Activated CD8-positive, alpha-beta memory T cell treated with anti-CD3 and anti-CD28 coated beads for 24 hours (primary cell): ENCODE measurements at regions not wholly inside any gene's neighbourhood (a gene's known extent, or its start where the extent isn't known, plus 50 kb on each side); places are given as distances from the start of the nearest gene placed in this dataset.
"Not testable (repeated sequence)": the region's sequence is repeated elsewhere in the genome, so short reads cannot be mapped to it uniquely, and the experiment has no call there.

ENCODE experiments used
- DNase-seq: peaks from one replicate; pipeline ENCODE4 v3.0.0-alpha.2; 2020

DNA sequence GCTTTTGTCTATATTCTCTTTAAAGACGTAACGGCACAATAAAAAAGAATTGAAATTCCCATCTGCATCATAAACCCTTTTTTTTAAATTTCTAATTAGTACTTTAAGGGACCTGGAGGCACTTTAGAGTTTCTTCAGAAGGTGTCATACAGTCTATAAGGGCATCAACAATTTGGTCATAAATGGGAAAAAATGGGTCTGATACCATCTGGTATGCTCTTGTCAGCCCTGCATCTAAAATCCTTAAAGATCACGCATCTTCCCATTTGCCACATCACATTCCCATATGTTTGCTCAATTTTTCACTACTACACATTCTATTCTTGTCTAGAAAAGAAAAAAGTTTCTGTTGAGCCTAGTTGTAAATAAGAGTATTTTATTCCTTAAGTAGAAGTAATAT lies 53.8 kb downstream of the COX7C start:
- DNase-seq = no peak

DNA sequence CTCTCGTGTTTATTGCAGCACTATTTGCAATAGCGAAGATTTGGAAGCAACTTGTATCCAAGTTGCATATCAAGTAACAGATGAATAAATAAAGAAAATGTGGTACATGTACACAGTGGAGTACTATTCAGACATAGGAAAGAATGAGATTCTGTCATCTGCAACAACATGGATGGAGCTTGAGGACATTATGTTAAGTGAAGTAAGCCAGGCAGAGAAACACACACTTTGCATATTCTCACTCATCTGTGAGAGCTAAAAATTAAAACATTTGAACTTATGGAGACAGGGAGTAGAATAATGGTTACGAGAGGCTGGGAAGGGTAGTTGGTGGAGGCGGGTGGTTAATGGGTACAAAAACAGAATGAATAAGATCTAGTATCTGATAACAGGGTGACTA lies 56.3 kb downstream of the COX7C start:
- DNase-seq = no peak

DNA sequence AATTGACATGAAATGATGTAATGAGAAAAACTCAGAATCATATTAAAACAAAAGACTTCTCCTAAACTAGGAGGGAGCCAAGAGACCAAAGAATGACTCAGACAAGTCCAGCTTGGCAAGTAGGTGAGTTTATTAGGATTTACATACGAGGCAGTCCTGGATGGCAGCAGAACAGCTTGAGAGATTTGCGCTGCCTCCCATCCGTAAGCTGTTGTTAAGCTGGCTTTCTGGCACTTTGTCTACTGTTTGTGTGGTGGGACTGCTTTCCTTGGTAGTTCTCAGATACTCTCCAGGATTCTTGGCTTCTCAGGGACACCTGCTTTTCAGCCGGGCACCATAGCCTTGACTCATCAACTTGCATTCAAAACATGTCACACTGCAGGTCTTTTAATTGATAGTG lies 57.6 kb downstream of the COX7C start:
- no peak for DNase-seq

DNA sequence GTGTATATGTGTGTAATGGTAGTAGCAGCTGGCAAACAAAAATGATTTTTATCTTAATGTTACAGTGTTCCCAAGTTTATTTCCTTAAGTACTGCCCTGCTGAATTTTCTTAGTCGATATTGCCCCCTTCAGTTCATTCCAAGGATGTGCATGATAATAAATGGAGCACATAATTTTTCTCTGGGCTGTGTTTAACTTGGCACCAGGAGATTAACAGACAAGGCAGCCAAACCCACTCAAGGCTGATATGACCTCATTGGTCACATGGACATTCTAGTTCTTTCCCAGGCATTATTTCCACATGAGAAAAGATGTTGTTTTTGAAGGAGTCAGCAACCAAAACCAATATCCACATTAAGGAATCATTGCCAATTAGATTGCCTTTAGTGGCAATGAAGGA lies 61.8 kb downstream of the COX7C start:
- no peak for DNase-seq

DNA sequence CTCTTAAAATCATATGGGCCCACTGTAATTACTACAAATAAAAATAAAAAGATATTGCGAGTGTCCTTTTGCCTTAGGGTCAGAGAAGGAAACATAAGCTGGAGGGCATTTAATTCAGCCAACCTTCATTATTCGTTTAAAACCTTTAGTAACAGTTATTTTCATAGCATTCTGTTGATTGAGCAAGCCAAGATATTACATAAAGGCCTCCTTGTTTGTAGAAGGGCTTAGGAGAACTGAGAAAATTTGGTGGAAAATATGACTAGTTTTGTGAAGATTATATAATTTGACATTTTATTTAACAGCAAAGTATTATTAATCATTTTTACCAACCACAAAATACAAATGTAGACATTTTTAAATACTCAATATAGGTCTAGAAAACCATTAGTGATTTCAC lies 62.2 kb downstream of the COX7C start:
- DNase-seq = no peak

DNA sequence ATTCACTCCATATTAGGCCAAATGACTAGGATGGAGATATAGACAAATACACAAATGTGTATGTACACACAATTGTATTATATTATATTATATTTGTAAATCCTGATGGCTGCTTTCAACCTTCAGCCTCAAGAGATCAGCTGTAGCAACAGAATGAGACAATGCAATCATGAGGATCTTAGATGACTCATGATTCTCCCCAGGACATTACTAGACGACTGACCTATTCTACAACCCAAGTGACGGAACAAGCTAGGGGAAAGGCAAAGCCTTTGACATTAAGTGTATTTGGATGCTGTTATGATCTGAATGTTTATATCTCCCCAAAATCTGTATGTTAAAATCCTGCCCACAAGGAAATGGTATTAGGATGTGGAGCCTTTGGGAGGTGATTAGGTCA lies 66.5 kb downstream of the COX7C start:
- no peak for DNase-seq

DNA sequence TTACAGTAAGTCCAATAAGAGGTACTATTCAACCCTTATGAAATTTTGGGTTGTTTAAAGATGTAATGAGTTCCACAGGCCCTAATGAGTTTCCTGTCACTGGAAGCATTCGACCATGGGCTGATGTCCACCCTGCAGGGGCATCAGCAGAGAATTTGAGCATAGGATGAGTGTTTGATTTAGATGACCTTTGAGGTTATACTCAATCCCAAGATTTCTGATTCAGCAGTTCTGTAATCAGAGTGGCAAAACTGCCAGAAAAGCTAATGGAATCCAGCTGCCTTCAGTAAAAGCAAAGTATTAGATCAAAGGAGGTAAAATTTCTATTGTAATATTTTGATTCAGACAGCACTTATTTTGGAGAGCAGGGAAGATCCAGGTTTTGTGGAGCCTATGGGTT lies 68.3 kb downstream of the COX7C start:
- DNase-seq = no peak

DNA sequence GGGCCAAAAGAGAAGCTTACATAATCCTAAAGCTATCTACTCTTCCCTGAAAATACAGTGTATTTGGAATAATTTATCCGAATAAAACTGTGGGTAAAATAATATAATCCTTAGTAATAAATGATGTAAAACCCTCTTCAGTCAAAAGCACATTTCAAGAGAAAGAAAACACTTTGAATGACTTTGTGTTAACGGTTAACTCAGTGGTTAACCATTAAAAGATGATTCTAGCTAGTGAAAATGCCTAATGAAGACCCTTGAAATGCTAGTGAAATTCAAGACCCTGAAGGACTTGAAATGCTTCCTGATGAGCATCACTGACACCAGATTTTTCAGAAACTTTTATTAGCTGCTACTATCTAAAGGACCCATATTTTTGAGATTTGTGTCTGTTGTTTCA lies 70.7 kb downstream of the COX7C start:
- no peak for DNase-seq

DNA sequence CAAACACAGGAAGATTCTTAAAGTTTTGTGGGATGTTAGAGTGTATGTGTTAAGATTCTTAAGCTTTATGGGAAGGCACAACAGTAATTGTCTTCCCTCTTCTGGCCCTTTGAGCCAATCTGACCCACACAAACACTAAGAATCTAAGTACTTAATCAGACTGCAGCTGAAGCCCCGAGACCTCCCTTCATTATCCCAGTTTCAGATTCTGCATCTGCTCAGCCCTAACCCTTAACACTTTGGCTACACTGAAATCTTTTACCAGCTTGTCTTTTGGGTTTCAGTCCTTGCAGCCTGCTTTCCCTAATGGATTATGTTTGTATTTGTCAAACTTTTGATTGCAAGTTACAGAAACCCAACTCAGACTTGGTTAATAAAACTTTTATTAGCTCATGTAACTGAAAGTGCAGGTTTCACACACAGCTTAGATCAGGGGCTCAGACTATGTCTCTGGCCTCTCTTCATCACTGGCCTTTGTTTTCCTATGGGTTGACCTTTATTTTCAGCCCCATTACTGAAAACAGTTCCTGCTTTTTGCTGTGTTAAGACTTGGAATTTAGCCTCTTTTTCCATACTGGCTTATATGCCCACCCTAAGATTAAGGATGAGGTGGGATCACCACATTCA lies 71.5 kb downstream of the COX7C start:
- no peak for DNase-seq

DNA sequence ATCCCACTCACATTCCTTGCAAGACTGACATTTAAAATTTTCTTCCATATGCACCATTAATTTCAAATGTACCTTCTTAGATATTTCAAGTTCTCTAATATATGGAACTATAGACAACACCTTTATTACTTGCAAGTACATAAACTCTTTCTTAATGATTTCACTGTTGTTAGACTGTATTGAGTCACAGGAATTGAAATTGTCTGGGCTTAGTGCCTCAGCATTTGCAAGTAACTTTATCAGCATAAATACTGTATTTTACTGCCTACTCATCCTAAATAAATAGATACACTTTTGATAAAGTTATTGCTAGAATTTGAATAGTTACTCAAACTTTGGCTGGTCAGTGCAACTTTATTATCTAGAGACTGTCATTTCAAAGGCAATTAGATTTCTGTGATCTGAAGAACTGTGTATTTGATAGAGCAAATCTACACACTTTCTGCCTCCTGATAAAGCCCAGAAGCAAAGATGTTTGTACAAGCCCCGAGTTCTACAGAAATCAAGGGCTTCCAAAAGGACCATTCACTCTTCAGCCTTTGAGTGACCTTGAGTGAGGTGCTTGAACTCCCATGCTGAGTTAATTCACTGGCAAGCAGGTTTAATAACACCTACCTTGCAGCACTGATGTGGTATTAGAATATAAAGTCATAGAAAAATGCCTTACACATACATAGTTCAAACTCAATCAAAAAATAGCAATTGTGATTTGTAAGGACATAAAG lies 91.6 kb downstream of the COX7C start:
- DNase-seq = no peak

DNA sequence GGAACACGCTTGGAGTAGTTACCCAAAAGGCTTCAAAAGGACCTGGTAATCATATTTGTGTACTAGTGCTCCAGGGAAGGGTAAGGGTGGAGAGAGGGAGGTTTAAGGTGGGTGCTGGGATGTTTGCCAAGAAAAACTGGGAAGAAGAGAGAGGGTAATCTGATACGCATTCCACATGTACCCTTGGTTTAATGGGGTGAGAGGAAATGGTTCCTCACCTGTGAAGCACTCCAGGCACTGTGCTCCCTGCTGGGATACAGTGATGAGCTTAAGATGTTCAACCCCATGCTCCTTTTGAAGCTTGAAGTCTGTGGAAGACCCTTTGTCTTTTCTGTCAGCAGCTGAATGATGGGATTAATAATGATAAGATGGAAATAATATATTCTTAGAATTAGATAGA lies 98.4 kb downstream of the COX7C start:
- no peak for DNase-seq

DNA sequence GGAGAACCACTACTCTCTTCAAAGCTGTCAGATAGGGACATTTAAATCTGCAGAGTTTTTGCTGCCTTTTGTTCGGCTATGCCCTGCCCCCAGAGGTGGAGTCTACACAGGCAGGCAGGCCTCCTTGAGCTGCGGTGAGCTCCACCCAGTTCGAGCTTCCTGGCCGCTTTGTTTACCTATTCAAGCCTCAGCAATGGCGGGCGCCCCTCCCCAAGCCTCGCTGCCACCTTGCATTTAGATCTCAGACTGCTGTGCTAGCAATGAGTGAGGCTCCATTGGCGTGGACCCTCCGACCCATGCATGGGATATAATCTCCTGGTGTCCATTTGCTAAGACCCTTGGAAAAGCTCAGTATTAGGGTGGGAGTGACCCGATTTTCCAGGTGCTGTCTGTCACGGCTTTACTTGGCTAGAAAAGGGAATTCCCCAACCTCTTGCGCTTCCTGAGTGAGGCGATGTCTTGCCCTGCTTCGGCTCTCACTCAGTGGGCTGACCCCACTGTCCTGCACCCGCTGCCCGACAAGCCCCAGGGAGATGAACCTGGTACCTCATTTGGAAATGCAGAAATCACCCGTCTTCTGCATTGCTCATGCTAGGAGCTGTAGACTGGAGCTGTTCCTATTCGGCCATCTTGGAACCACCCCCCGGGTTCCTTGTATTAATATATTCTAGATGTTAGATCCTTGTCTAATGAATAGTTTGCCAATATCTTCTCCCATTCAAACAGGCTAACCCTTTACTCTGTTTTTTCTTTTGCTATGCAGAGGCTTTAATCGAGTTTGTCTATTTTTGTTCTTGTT lies 113.8 kb downstream of the COX7C start:
- not testable (repeated sequence) for DNase-seq

DNA sequence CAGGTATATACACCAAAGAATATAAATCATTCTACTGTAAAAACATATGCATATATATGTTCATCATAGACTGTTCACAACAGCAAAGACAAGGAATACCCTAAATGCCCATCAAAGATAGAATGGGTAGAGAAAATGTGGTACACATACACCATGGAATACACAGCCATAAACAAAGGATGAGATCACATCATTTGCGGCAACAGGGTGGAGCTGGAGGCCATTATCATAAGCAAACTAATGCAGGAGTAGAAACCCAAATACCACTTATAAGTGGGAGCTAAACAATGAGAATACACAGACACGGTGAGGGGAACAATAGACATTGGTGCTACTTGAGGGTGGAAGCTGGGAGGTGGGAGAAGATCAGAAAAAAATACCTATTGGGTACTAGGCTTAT lies 117.6 kb downstream of the COX7C start:
- DNase-seq = no peak

DNA sequence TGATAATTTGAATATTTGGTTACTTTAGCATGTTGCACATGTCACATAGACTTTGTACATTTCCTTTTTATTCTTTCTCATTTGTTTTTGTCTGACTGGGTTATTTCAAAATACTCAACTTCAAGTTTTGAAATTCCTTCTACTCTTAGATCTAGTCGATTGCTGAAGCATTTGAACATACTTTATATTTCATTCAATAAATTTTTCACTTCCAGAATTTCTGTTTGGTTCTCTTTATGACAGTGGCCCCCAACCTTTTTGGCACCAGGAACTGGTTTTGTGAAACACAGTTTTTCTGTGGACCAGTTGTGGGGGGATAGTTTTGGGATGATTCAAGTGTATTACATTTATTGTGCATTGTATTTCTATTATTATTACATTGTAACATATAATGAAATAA lies 119.8 kb downstream of the COX7C start:
- DNase-seq = no peak

DNA sequence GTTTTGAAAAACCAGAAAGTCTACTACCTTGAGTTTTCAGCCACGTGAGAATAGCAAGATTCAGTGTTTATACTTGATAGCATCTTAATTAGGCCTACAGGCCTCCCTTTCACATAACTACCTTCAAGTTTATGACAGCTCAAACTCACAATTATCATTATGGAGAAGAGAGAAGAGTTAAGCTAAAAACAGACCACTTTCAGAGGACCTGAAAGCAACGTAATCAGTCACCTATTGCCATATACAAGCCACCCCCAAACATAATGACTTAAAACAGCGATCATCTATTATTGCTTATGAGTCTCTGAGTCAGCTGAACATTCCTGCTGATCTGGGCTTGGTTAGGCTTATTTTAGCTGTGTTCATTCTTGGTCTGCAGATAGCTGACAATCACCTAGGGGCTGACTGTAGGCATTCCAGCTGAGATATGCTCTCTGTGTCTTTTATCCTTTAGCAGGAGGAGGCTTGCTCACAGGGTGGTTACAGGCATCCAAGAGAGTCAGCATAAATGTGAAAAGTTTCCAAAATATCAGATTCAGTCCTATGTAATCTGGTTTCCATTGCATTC lies 130.9 kb downstream of the COX7C start:
- no peak for DNase-seq

DNA sequence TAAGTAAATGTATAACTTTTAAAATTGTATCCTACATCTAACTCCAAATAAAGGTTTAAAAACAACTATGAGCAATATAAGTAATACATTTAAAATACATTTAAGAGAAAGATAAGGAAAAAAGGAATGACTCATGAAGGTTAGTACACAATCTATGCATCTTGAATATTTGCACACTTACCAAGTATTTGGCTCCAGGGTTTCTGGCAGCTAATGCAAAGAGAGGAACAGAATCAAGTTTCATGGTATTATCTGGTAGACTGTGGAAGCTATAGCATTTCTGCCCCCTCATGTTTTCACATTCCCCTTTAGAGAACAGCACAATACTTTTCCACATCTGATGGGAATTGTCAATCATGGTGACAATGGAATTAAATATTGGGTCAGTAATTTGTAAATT lies 132.1 kb downstream of the COX7C start:
- DNase-seq = no peak

DNA sequence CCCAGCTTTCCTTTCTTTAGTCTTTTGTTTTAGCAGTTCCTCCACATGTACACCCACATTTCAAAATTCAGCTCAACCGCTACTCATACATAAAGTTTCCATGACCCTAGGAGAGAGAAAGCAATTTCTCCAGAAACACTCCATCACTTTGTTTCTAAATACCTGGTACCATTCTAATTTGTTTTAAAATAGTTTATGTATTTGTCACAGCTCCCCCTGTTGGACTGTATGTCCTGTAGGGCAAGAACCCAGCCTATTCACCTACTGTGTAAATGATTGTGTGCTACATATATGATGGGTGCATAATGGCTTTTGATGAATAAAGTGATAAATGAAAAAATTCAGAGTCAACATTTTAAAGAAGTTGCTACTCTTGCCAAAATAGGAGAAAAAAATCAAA lies 139.1 kb downstream of the COX7C start:
- DNase-seq = no peak

DNA sequence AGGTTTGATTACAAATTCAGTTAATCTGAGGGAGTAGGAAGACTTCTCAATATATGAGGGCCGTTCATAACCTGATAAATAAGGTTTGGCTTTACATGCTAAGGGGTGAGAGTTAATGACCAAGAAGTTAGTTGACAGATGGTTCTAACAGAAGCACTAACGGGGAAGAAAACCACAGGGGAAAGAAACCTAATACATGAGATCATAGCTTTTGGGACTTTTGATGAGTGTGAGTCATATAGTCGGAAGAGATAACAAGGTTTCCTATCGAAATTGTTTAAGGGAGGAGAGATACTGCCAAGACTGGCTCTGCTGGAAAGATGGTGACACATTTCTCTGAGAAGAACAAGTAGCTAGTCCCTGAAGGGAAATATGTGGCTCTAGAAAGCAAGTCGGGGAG lies 140.1 kb downstream of the COX7C start:
- no peak for DNase-seq

DNA sequence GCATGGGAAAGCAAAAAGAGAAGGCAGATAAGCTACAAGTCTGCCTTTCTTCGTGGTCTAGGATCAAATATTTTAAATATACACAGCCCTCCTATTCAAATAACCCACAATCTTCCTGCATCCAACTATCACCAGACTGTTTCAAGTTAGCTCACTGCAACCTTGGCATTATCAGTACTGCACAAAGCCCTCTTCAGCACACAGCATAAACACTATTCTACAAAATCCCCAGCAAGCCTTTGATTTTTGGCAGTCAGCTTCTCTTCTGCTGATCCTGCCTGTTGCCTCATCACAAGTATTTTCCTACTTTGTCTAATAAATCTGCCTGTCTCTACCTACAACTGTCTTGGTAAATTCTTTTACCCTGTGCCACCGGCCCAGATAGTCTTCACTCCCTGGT lies 142.9 kb downstream of the COX7C start:
- no peak for DNase-seq

DNA sequence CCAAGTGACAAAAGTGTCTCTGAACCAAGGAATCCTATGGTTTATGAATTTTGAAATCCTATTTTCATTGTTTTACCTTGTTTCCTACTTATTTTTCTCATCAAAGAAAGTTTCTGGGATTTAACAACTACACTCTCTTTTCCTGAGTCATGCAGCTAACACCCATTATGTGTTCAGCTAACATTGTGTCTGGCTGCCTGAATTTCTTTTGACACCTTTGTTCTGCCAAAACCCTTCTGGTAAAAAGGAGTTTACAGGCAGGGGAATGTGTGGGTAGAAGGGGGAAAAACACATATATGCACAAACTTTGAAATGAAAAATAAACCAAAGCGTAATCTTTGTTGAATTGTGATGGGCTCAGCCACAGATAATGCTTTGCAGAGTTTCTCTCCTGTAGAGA lies 146.2 kb downstream of the COX7C start:
- DNase-seq = no peak

DNA sequence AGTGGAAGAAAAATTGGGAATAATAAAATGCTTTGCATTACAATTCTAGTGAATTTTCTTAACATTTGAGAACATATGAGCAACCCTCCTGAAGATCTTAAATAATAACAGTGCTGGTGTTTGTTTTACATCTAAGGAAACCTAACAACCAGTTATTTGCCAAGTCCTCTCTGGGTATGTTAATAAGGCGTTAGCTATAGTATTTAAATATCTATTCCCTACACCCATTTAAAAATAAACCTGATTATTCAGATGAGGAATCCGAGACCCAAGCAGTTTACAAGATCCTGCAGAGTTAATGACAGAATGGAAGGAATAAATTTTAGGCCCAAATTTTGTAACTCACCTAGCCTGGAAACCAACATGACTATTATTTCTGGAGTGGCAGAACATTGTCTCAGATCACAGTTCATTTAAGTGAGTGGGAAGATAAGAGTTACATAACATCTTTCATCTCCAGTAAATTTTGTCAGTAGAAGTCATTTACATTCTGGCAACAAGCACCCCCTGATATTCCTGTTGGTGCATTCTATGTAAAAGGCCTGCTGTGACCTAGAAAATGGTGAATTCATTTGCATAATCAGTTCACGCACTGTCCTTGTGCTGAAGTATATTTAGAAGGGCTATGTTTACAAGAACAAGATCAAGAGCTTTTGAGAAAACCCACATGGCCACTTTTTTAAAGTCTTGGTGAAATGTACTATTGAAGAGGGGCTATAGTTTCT lies 148.2 kb downstream of the COX7C start:
- DNase-seq = no peak

DNA sequence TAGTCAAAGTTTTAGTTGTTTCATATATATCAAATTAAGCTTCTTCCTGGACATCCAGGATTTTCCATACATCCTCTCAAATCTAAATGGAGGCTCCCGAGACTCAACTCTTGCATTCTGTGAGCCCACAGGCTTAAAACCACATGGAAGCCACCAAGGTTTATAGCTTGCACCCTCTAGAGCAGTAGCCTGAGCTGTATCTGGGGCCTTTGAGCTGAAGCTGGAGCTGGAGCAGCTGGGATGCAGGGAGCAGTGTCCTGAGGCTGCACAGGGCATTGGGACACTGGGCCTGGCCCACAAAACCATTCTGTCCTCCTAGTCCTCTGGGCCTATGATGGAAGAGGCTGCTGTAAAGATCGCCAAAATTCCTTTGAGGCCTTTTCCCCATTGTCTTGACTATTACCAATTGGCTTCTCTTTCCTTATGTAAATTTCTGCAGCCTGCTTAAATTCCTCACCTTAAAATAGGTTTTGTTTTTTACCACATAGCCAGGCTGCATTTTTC lies 151.0 kb downstream of the COX7C start:
- no peak for DNase-seq

DNA sequence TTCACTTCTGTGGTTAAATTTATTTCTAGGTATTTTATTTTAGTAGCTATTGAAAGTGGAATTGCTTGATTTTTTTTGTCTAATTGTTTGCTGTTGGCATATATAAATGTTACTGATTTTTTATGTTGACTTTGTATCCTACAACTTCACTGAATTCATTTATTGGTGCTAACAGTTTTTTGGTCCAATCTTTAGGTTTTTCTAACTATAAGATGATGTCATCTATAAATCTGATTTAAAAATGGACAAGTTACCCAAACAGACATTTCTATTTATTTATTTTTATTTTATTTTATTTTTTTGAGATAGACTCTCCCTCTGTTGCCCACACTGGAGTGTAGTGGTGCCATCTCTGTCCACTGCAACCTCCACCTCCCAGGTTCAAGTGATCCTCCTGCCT lies 162.3 kb downstream of the COX7C start:
- DNase-seq = no peak
